PC-9 (cell line): ENCODE measurements at regions not wholly inside any gene's neighbourhood (a gene's known extent, or its start where the extent isn't known, plus 50 kb on each side); places are given as distances from the start of the nearest gene placed in this dataset.
"Not testable (repeated sequence)": the region's sequence is repeated elsewhere in the genome, so short reads cannot be mapped to it uniquely, and the experiment has no call there.

Experiments used
- BruUV-seq: library from RNA; stranded (reverse); fragments of 400-500 nt; replicated peaks from 2 replicates; lab custom pipeline; 2021; lab: Mats Ljungman, UMichigan
- CTCF ChIA-PET: fragments of 300-600 bp; sonication (Branson Sonifier 250); formaldehyde crosslinking; loops from one replicate; lab custom pipeline; 2022; ENCODE audit warnings: antibody characterized with exemption; lab: Charles Lee
- POLR2A ChIA-PET: fragments of 300-600 bp; sonication (Branson Sonifier 250); formaldehyde crosslinking; loops from one replicate; lab custom pipeline; 2022; ENCODE audit warnings: antibody characterized with exemption; ENCODE audit not compliant: unreplicated experiment; lab: Charles Lee
- DNase-seq, 2 experiments: peaks; one replicate each; pipeline versions ENCODE4 v3.0.0 to v3.0.0-alpha.2; 2015 to 2022; ENCODE audit warnings: mixed read lengths in 1 of 2
- H2AFZ ChIP-seq: fragments of 200-600 bp; sonication (generic); 2 replicates; pipeline ENCODE4 v1.8.1; 2017; ENCODE audit warnings: antibody characterized with exemption
- H3F3A ChIP-seq: fragments of 200-600 bp; sonication (generic); 2 replicates; pipeline ENCODE4 v1.8.1; 2017; ENCODE audit warnings: antibody characterized with exemption, mild to moderate bottlenecking, low read depth; ENCODE audit not compliant: insufficient read depth
- H3K27ac ChIP-seq: fragments of 200-600 bp; sonication (generic); 2 replicates; pipeline ENCODE4 v1.6.1; 2016; ENCODE audit warnings: mixed run types
- H3K27me3 ChIP-seq: fragments of 200-600 bp; sonication (generic); 2 replicates; pipeline ENCODE4 v1.6.1; 2016; ENCODE audit warnings: low read depth, mixed run types; ENCODE audit not compliant: insufficient read depth
- H3K36me3 ChIP-seq: fragments of 200-600 bp; sonication (generic); 2 replicates; pipeline ENCODE4 v1.6.1; 2016; ENCODE audit warnings: low read depth, mixed run types
- H3K4me1 ChIP-seq: fragments of 200-600 bp; sonication (generic); replicated peaks from 2 replicates; pipeline ENCODE4 v1.6.1; 2016; ENCODE audit warnings: mixed run types; ENCODE audit not compliant: insufficient read depth
- H3K4me2 ChIP-seq: fragments of 200-600 bp; sonication (generic); 2 replicates; pipeline ENCODE4 v1.6.1; 2017; ENCODE audit warnings: mixed run types
- H3K4me3 ChIP-seq: fragments of 200-600 bp; sonication (generic); 2 replicates; pipeline ENCODE4 v1.6.1; 2016; ENCODE audit warnings: mixed run types
- H3K79me2 ChIP-seq: fragments of 200-600 bp; sonication (generic); 2 replicates; pipeline ENCODE4 v1.6.1; 2017; ENCODE audit warnings: low read depth, mixed run types
- H3K9me2 ChIP-seq: fragments of 200-600 bp; sonication (generic); 2 replicates; pipeline ENCODE4 v1.8.1; 2017; ENCODE audit warnings: mild to moderate bottlenecking; ENCODE audit not compliant: insufficient read depth
- H3K9me3 ChIP-seq: fragments of 200-600 bp; sonication (generic); 2 replicates; pipeline ENCODE4 v1.8.1; 2016; ENCODE audit warnings: low read depth; ENCODE audit not compliant: insufficient read depth
- H4K20me1 ChIP-seq: fragments of 200-600 bp; sonication (generic); 2 replicates; pipeline ENCODE4 v1.8.1; 2017; ENCODE audit not compliant: insufficient read depth
- EZH2 ChIP-seq: fragments of 200-600 bp; sonication (generic); IDR thresholded peaks from 2 replicates; pipeline ENCODE4 v1.8.0; 2017; ENCODE audit warnings: antibody characterized with exemption, low read depth
- intact Hi-C: fragments of 100-400 bp; cut with micrococcal nuclease; formaldehyde crosslinking; loops from one replicate; pipeline ENCODE4 v1.10.0; 2022; ENCODE audit not compliant: unreplicated experiment
- TF ChIP-seq, protein P1 (sequence below): fragments of 200-600 bp; sonication (generic); conservative IDR thresholded peaks from 2 replicates; pipeline ENCODE4 v1.6.1; 2017; ENCODE audit warnings: mixed run types, antibody characterized with exemption, mild to moderate bottlenecking, moderate library complexity

DNA sequence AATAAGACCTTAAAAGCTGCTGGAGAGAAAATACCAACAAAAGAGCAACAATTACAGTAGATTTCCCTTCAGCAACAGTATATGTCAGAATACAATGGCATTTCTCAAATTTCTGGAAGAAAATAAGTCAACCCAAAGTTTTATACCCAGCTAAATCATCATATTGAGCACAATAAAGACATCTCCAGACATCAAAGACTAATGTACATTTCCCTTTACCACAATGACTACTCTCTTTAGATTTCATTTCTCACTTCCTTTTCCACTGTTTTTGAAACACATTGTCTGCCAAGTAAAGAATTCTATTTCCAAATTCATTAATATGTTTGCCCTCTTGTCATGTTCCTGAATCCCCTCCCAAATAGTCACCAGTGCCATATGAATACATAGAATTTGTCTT is 111.4 kb downstream of the POU4F1 start:
- no peaks in the 10 kb centered on the region for H3K79me2 ChIP-seq
- no peaks in the 10 kb centered on the region for H3K9me2 ChIP-seq
- no peak overlapping the region for H3K4me3 ChIP-seq
- H3K9me3 ChIP-seq, result no peaks in the 10 kb centered on the region
- BruUV-seq, result no TSS peak
- no peak for DNase-seq
- H3K27ac ChIP-seq, result no peak overlapping the region
- no peak overlapping the region for H2AFZ ChIP-seq
- H3K4me2 ChIP-seq, result no peak overlapping the region
- POLR2A ChIA-PET, result no interaction called here
- no peaks in the 10 kb centered on the region for H3K4me1 ChIP-seq
- TF ChIP-seq, protein P1, sequence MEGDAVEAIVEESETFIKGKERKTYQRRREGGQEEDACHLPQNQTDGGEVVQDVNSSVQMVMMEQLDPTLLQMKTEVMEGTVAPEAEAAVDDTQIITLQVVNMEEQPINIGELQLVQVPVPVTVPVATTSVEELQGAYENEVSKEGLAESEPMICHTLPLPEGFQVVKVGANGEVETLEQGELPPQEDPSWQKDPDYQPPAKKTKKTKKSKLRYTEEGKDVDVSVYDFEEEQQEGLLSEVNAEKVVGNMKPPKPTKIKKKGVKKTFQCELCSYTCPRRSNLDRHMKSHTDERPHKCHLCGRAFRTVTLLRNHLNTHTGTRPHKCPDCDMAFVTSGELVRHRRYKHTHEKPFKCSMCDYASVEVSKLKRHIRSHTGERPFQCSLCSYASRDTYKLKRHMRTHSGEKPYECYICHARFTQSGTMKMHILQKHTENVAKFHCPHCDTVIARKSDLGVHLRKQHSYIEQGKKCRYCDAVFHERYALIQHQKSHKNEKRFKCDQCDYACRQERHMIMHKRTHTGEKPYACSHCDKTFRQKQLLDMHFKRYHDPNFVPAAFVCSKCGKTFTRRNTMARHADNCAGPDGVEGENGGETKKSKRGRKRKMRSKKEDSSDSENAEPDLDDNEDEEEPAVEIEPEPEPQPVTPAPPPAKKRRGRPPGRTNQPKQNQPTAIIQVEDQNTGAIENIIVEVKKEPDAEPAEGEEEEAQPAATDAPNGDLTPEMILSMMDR, result no peak
- TF ChIP-seq EZH2, result no peak
- H4K20me1 ChIP-seq, result no peaks in the 10 kb centered on the region
- no peaks in the 10 kb centered on the region for H3K36me3 ChIP-seq
- no peaks in the 10 kb centered on the region for H3K27me3 ChIP-seq
- no peaks in the 10 kb centered on the region for H3F3A ChIP-seq
- CTCF ChIA-PET, result no interaction called here
- intact Hi-C loops, result no loop called here

DNA sequence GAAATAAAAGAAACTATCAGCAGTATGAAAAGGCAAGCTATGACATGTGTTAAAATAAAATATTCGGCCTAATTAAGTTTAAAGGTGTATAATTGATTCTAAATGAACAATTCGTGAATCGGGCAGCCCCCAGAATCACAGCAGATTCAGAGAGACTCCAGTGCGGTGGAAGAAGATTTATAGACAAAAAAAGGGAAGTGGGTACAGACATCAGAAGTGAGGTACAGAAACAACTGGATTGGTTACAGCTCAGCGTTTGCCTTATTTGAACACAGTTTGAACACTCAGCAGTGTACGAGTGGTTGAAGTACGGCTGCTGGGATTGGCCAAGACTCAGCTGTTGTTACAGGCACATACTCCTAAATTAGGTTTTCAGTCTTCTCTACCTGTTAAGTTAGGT is 113.1 kb downstream of the POU4F1 start:
- H3K27me3 ChIP-seq, H2AFZ ChIP-seq, H3K4me3 ChIP-seq, DNase-seq, H3K79me2 ChIP-seq, H3K9me3 ChIP-seq, H4K20me1 ChIP-seq, BruUV-seq, H3F3A ChIP-seq, POLR2A ChIA-PET, H3K4me2 ChIP-seq, H3K27ac ChIP-seq, CTCF ChIA-PET, H3K4me1 ChIP-seq, H3K36me3 ChIP-seq, H3K9me2 ChIP-seq, intact Hi-C loops: not testable (repeated sequence)

DNA sequence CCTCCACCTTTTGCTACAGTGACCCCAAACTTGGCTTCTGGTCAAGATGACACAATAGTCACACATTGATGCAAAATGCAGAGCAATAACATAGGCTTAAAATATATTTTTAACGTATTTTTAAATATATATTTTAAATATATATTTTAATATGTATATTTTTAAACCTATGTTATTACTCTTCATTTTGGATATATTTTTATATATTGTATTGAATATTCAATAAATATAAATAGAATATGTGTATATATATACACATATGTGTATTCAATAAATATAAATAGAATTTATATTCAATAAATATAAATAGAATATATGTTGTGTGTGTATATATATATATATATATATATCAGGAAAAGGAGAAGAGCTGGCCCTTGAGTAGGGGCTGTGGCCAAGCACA is 115.6 kb downstream of the POU4F1 start:
- no peaks in the 10 kb centered on the region for H3K9me3 ChIP-seq
- H3K27me3 ChIP-seq, result no peaks in the 10 kb centered on the region
- no peaks in the 10 kb centered on the region for H3F3A ChIP-seq
- TF ChIP-seq EZH2, result no peak
- TF ChIP-seq, protein P1, result no peak
- no peak overlapping the region for H3K4me3 ChIP-seq
- no peak overlapping the region for H3K4me2 ChIP-seq
- BruUV-seq, result no TSS peak
- H3K79me2 ChIP-seq, result no peaks in the 10 kb centered on the region
- H3K4me1 ChIP-seq, result no peaks in the 10 kb centered on the region
- ChIA-PET POLR2A (no interaction called here), CTCF (no interaction called here)
- H3K9me2 ChIP-seq, result no peaks in the 10 kb centered on the region
- H2AFZ ChIP-seq, result no peak overlapping the region
- no peaks in the 10 kb centered on the region for H3K36me3 ChIP-seq
- H4K20me1 ChIP-seq, result no peaks in the 10 kb centered on the region
- DNase-seq, result no peak
- no peak overlapping the region for H3K27ac ChIP-seq
- intact Hi-C loops, result no loop called here

DNA sequence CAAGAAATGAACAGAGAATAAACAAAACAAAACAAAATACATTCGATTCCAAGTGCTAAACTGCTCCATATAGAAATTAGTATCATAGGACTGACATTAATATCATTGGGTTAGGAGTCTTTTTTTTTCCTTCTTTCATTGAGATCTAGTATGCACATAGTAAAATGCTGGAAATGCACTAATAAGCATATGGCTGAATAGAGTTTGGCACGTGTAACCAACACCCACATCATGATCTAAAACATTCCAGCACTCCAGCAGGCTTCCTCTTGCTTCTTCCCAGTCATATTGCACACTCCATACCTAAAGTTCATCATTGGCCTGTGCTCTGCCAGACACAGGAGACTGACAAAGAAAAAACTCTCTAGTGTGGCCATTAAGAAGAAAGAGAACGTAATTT is 117.5 kb downstream of the POU4F1 start:
- intact Hi-C loops, result no loop called here
- Histone ChIP-seq H3K27me3 (no peaks in the 10 kb centered on the region), H3K4me2 (no peak overlapping the region), H3K4me3 (no peak overlapping the region), H4K20me1 (no peaks in the 10 kb centered on the region), H2AFZ (no peak overlapping the region), H3K9me3 (no peaks in the 10 kb centered on the region), H3K9me2 (no peaks in the 10 kb centered on the region), H3K36me3 (no peaks in the 10 kb centered on the region), H3K79me2 (no peaks in the 10 kb centered on the region), H3K4me1 (no peaks in the 10 kb centered on the region), H3F3A (no peaks in the 10 kb centered on the region), H3K27ac (no peak overlapping the region)
- ChIA-PET POLR2A (no interaction called here), CTCF (no interaction called here)
- BruUV-seq, result no TSS peak
- TF ChIP-seq EZH2, result no peak
- TF ChIP-seq, protein P1, result no peak
- DNase-seq, result no peak
